ENCODE measurements at regions not wholly inside any gene's neighbourhood (a gene's known extent, or its start where the extent isn't known, plus 50 kb on each side); places are given as distances from the start of the nearest gene placed in this dataset.
"Not testable (repeated sequence)": the region's sequence is repeated elsewhere in the genome, so short reads cannot be mapped to it uniquely, and the experiment has no call there.

- no peak for DNase-seq
These were observed 521.1 kb downstream of the NR2F2 start for GRCh38 chr15:96851613-96852012.

- no peak for DNase-seq
These were observed 528.2 kb downstream of the NR2F2 start for GRCh38 chr15:96858694-96859093.

DNA sequence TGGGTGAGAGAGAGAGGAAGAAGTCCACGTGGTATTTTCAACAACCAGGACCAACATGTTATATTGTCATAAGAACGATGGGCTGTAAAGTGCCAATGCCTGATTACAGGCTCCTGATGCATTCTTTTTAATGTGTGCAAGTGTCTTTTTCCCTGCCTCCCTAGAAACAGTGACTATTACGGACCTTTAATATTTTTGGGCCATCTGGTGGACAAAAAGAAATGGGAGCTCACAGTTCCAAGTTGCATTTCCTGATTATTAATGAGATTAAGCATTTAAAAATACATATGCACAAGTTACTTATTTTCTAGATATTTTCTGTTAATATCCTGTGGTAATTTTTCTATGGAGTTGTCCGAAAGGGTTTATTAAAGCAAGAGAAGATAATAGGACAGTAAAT, 530.2 kb downstream of the NR2F2 start:
- DNase-seq, result no peak

DNA sequence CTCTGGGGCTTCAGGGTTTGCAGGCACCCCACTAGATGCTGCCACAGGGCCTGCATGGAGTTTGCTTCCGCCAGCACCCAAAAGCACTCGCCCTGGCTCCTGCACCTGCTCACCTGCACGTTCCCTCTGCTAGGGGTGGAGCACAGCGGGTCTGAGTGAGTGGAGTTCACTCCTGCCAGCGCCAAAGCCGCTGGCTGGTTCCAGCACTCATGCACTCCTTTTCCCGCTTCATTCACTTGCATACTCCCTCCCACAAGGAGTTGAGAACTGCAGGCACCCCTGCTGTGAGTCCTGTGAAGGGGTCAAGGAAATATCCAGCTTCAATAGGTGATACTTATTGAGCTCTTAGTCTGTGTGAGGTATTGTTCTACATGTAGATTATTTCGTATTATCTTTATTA, 537.5 kb downstream of the NR2F2 start:
- DNase-seq, result no peak

DNA sequence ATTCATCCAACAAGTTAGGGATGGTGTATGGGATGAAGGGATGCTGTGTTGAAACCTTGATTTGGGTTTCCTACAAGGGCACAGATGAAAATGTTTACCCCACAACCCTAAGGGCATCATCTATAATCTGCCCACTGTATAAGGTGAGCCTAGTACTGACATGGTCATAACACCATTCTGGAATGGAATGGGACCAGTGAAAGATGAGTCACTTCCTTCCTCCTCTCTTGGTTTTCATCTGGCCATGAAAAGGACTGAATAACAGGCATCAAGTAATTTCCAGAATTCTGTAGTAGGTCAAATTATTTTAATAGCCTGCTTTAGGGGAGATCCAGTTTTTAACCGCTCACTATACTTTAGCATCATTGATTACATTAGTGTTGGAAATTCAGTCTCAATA, 538.6 kb downstream of the NR2F2 start:
- no peak for DNase-seq

GRCh38 chr15:96869790-96870189, 539.3 kb downstream of the NR2F2 start:
- no peak for DNase-seq

GRCh38 chr15:96870580-96870979, 540.1 kb downstream of the NR2F2 start:
- DNase-seq, result no peak

DNA sequence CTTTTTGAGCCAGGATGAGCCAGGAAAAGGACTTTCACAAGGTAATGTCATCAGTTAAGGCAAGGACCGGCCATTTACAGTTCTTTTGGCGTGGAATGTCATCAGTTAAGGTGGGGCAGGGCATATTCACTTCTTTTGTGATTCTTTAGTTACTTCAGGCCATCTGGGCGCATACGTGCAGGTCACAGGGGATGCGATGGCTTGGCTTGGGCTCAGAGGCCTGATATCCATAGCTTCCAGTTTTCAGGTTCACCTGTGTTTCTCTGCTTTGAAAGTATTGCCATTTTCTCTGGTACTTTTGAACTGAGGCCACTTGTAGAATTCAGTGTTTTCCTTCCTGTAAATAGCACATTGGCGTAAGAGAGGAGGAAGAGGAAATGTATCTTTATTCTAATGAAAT, 546.9 kb downstream of the NR2F2 start:
- not testable (repeated sequence) for DNase-seq

DNA sequence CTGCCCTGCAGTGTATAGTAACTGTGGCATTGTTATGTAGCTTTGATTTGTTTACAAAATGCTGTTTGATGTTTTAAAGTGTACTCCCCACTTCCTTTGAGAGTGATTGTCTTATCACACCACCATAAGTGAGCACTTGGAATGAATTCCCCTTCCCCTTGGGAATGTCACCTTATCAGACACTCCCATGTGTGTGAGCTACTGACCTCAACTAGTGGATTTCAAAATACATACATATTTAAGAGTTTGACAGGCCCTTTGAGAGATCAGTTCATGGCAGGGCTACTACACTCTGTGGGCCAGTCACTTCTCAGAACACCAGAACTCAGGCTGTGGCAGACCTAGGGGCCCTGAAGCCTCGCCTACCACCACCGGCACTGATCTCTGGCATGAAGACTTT, 547.6 kb downstream of the NR2F2 start:
- no peak for DNase-seq

DNA sequence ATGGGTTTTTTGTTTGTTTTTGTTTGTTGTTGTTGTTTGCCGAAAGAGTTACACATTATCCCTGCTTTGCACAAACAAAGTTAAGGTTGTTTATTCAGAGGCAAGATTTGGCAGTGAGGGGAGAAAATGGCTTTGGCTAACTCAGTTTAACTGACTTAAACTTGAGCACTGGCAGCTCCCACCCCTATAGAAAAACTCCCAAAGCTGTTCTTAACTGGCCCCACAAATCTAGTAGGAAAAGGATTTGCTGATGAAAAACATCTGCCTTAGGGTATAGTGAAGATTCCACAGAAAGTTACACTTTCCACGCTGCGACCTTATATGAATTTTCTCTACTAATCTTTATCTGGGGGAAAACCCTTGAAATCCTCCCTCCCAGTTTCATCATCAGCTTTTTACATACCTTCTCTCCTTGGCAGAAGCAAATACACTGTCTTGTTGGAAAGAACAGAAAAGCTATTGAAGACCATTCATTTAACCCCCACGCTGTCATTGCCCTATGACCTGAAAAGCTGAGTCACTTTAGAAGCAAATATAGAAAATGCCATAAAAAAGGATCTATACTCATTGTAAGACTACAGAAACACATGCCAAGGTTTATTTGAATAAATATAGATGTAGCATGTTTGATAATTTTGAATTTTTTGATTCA, 551.7 kb downstream of the NR2F2 start:
- no peak for DNase-seq

DNA sequence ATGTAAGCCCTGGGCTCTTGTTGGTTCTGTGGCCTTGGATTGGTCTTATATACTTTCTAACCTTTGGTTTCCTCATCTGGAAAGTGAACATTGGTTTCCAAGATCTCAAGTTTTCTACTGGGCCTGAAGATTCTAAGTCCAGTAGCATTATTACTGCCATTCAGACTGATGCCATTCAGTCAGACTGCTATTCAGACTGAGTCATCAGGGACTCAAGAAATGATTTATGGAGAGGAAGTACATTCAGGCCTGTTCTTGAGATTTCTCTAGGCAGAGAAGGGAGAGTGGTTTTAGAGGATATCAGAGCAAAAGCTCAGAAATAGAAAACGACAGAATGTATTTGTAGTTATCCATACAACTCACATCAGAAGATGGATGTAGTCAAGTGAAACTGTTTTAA, 557.2 kb downstream of the NR2F2 start:
- DNase-seq, result no peak

GRCh38 chr15:96888764-96889163, 558.3 kb downstream of the NR2F2 start:
- DNase-seq, result no peak

DNA sequence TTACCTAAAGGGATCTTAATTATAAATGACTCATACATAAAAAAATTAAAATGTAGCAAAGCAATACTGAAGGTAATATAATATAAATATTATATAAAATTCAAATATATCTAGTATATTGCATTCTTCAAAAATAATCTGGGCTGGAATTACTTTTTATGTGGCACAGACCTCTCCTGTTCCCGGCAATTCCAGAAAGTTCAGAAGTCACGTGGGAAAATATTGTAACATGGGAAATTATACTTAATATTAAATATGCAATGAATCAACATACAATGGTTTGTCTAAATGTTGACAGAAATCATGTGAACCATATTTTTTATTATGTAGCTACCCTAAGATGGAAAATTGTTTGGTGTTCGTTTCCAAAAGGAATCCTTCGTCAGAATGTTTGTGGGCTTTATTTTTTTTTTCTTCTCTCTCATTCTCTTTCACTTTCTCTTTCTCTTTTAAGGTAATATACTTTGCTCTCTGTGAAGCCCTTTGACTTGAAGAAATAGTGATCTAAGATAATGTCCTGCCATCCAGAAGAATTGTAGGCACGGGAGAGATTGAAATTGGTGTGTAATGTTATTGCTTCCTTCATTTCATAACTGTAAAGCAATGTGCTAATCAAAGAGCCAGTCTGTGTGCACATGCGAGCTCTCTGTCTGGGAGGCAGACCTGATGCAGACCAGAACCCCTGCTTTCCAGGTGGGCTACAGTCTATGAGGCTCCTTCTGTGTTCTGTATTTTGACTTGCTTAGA, 559.4 kb downstream of the NR2F2 start:
- DNase-seq, result no peak

- DNase-seq, result no peak
These were observed 560.5 kb downstream of the NR2F2 start for GRCh38 chr15:96891046-96891445.

DNA sequence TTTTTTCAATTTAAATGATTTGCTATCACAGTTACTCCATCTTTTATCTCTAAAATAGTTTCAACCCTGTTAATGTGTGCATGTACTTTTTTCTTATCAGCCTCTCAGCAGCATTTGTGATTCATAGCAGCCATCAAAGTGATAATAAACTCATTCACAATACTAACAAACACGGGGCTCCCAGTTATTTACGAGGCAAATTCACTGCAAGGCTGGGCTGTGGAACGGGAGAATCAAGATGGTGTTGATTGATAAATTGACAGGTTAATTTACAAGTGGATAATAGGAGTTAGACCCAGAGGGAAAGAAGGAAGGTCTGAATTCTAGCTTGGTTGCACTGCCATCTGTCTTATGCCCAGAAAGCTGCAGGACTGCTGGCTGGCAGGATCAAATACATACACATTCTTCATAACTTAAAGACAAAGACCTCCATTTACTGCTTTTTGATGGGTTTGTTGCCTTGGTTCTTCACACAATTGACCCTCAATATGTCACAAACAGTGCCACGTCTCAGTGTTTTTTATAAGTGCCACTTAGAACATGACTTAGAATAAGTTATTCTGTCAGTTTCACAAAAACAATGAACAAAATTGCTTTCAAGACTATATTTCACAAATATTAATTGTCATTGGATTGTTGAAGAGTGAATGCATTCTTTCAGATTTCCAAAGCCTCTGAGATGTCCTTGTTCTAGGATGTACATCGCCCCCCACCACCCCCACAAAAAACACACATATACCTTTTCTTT, 562.8 kb downstream of the NR2F2 start:
- DNase-seq, result no peak

GRCh38 chr15:96894659-96895058, 564.2 kb downstream of the NR2F2 start:
- DNase-seq, result no peak

DNA sequence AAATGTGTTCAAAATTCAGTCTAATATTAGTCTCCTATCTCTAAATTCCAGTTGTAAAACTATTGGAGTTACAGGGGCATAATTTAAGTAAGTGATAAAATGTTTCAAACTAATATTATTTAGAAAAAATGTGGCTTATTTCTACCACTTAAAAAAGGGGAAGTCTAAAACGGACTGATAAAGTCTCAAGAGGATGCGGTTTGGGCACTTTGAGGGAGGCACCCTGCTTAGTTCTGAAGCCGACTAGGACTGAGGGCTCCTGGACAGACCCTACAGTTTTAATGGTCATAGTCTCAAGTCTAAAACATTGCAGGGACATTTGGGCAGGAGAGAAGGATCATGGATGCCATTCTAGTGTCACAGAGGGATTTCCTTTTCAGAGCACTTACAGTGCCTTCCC, 566.3 kb downstream of the NR2F2 start:
- DNase-seq, result no peak

DNA sequence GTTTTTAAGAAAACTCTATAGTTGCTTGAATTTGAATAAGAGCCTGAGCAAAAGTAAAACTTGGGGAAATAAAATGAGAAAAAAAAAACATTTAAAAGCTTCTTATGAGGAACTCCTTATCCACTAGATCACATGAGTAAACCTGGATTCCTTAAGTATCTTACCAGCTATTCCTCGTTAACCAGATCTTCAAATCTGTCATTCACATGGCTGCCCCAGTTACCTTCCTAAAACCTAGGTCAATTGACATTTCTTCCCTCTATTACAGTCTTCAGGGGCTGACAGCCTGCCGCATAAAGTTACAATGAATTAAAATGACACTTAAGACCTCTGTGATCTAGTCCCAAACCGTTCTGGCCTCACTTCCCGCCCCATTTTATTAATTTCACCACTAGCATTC, 583.6 kb downstream of the NR2F2 start:
- DNase-seq, result no peak

DNA sequence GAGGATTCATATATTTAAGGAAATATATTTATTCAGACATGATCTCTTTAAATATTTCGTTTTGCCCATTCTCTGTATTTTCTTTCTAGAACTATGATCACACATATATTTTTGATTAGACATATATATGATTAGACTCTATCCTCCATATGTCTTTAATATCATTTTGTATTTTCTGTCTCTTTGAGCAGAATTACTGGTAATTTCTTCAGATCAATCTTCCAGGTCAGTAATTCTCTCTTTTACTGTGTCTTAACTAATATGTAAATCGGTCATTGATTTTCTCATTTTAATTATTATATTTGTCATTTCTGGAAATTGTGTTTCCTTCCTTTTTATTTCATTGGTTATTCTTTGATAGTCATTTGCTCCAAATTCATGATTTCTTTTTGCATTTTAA, 586.2 kb downstream of the NR2F2 start:
- no peak for DNase-seq

- no peak for DNase-seq
These were observed 594.1 kb downstream of the NR2F2 start for GRCh38 chr15:96924570-96924969.

DNA sequence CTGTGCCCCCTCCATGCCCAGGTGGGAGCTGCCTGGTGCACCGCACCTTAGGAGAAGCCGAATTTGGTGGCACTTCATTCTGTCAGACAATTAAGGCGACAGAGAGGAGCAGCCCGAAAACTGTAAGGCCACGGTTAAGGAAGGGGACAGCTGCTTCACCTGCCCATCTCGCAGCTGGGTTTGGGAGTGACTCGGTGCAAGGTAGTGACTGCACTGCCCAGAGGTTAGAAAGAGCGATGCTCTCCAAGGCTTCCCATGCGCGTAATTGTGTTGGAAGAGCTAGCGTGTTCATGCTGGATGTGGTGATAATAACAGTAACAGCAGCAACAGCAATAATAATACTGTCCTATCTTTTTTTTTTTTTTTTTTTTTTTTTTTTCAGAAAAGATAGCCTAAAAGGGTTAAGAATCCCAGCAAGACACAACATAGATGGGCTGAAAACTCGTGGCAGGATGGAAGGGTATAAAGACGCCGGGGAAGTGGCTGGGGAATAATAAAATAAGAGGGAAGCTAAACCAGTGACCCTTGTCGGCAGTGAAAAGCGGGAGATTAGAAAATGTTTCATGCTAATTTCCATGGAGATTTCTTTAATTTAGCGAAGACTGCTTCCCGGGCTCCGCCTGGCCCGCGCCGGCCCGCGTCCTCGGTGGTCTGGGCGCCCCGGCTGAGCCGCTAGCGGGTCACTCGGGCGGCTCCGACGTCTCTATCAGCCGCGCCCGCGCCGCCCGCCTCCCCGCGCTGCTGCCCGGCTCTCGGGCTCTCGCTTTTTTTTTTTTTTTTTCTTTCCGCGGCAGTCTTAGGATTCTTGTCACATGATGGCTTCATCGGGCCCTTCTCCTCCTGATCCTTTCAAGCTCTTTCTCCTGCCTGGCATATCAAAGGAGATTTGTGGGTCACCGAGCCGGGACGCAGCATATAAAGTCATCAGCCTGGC, 617.1 kb downstream of the NR2F2 start:
- no peak for DNase-seq

- no peak for DNase-seq
These were observed 618.5 kb downstream of the NR2F2 start for GRCh38 chr15:96948981-96949380.

- DNase-seq, result no peak
These were observed 628.2 kb downstream of the NR2F2 start for GRCh38 chr15:96958721-96959120.

All from activated naive CD4-positive, alpha-beta T cell (primary cell).